HepG2 (cell line): ENCODE measurements at regions not wholly inside any gene's neighbourhood (a gene's known extent, or its start where the extent isn't known, plus 50 kb on each side); places are given as distances from the start of the nearest gene placed in this dataset.

Source experiments
- ATF4 ChIP-seq, 2 experiments: fragments of 450-650 bp in 1 of 2; sonication (generic) in 1 of 2; formaldehyde crosslinking; IDR thresholded peaks; 2 replicates each; pipeline versions ENCODE4 v1.5.0 to v1.8.0; 2020 to 2022; ENCODE audit warnings: mild to moderate bottlenecking in 1 of 2, missing genetic modification reagents in 1 of 2
- ATM ChIP-seq: fragments of 450-650 bp; IDR thresholded peaks from 2 replicates; pipeline ENCODE4 v1.7.1; 2017; ENCODE audit warnings: mild to moderate bottlenecking, borderline replicate concordance
- CTCF ChIP-seq: sonication (generic); formaldehyde crosslinking; IDR thresholded peaks from 2 replicates; pipeline ENCODE4 v1.5.0; 2020; ENCODE audit warnings: mild to moderate bottlenecking, missing genetic modification reagents, moderate library complexity
- KIAA2018 ChIP-seq: sonication (generic); formaldehyde crosslinking; IDR thresholded peaks from 2 replicates; pipeline ENCODE4 v1.5.0; 2020; ENCODE audit warnings: mild to moderate bottlenecking, missing genetic modification reagents, borderline replicate concordance
- NFIC ChIP-seq: IDR thresholded peaks from 2 replicates; pipeline ENCODE4 v1.6.1; 2012; ENCODE audit warnings: mild to moderate bottlenecking, low read length, inconsistent platforms
- NR2C2 ChIP-seq: sonication (generic); formaldehyde crosslinking; IDR thresholded peaks from 2 replicates; pipeline ENCODE4 v1.4.0; 2020; ENCODE audit warnings: missing genetic modification reagents, mild to moderate bottlenecking, moderate library complexity, borderline replicate concordance
- SAP130 ChIP-seq: IDR thresholded peaks from 2 replicates; pipeline ENCODE4 v1.6.1; 2016; ENCODE audit warnings: low read depth
- SMYD3 ChIP-seq: sonication (generic); formaldehyde crosslinking; IDR thresholded peaks from 2 replicates; pipeline ENCODE4 v1.8.1; 2023; ENCODE audit warnings: mild to moderate bottlenecking, missing genetic modification reagents

GRCh38 chr4:176011529-176011928 lies 54.1 kb upstream of the WDR17 start (continued):
- TF ChIP-seq CTCF (no peak), ATF4 (CRISPR knock-in tag; IDR thresholded peaks at IDR 0.05) (no peak), SMYD3 (CRISPR knock-in tag) (no peak), NFIC (no peak), ATM (no peak), NR2C2 (no peak), KIAA2018 (CRISPR knock-in tag) (no peak), SAP130 (CRISPR knock-in tag) (no peak)
